ENCODE measurements at regions not wholly inside any gene's neighbourhood (a gene's known extent, or its start where the extent isn't known, plus 50 kb on each side); places are given as distances from the start of the nearest gene placed in this dataset.

- no peak overlapping the region for H3K4me3 Mint-ChIP-seq
- no peaks in the 10 kb centered on the region for H3K36me3 Mint-ChIP-seq (ENCODE audit: low read depth)
- H3K9me3 Mint-ChIP-seq = peaks cover 6% of the 10 kb centered on the region
- H3K27ac Mint-ChIP-seq = no peak overlapping the region
- peaks cover 22% of the 10 kb centered on the region for H3K27me3 Mint-ChIP-seq
- H3K4me1 Mint-ChIP-seq = no peaks in the 10 kb centered on the region
- ATAC-seq (replicated peaks) = no peak
Observed at GRCh38 chr2:240336820-240337427, 98.5 kb upstream of the GPC1 start.

GRCh38 chr2:240338274-240338673 lies 97.2 kb upstream of the GPC1 start:
- peaks cover 20% of the 10 kb centered on the region for H3K27me3 Mint-ChIP-seq
- no peak overlapping the region for H3K4me3 Mint-ChIP-seq
- H3K36me3 Mint-ChIP-seq (ENCODE audit: low read depth) = no peaks in the 10 kb centered on the region
- no peaks in the 10 kb centered on the region for H3K9me3 Mint-ChIP-seq
- H3K27ac Mint-ChIP-seq = no peak overlapping the region
- H3K4me1 Mint-ChIP-seq = no peaks in the 10 kb centered on the region
- no peak for ATAC-seq (replicated peaks)

GRCh38 chr2:240339411-240340360 lies 95.8 kb upstream of the GPC1 start:
- Mint-ChIP-seq H3K9me3 (no peaks in the 10 kb centered on the region), H3K4me3 (no peak overlapping the region), H3K27ac (no peak overlapping the region), H3K36me3 (ENCODE audit: low read depth) (no peaks in the 10 kb centered on the region), H3K4me1 (no peaks in the 10 kb centered on the region), H3K27me3 (peaks cover 16% of the 10 kb centered on the region)
- ATAC-seq (replicated peaks) = no peak

GRCh38 chr2:240340361-240340761 lies 95.1 kb upstream of the GPC1 start:
- no peak overlapping the region for H3K27ac Mint-ChIP-seq
- H3K4me3 Mint-ChIP-seq = no peak overlapping the region
- H3K27me3 Mint-ChIP-seq = peaks cover 11% of the 10 kb centered on the region
- no peaks in the 10 kb centered on the region for H3K36me3 Mint-ChIP-seq (ENCODE audit: low read depth)
- no peaks in the 10 kb centered on the region for H3K9me3 Mint-ChIP-seq
- H3K4me1 Mint-ChIP-seq = no peaks in the 10 kb centered on the region
- ATAC-seq (replicated peaks) = no peak

- Mint-ChIP-seq H3K27me3 (peaks cover 8% of the 10 kb centered on the region), H3K4me3 (no peak overlapping the region), H3K9me3 (no peaks in the 10 kb centered on the region), H3K4me1 (no peaks in the 10 kb centered on the region), H3K36me3 (ENCODE audit: low read depth) (no peaks in the 10 kb centered on the region), H3K27ac (no peak overlapping the region)
- ATAC-seq (replicated peaks) = no peak
Observed at GRCh38 chr2:240341064-240341463, 94.4 kb upstream of the GPC1 start.

GRCh38 chr2:240343548-240343947 lies 91.9 kb upstream of the GPC1 start:
- ATAC-seq (replicated peaks) = no peak
- no peaks in the 10 kb centered on the region for H3K36me3 Mint-ChIP-seq (ENCODE audit: low read depth)

GRCh38 chr2:240344904-240345303 lies 90.6 kb upstream of the GPC1 start:
- no peaks in the 10 kb centered on the region for H3K36me3 Mint-ChIP-seq (ENCODE audit: low read depth)
- no peak for ATAC-seq (replicated peaks)
- no peak overlapping the region for H3K27ac Mint-ChIP-seq
- no peaks in the 10 kb centered on the region for H3K4me1 Mint-ChIP-seq
- H3K4me3 Mint-ChIP-seq = no peak overlapping the region
- H3K9me3 Mint-ChIP-seq = no peaks in the 10 kb centered on the region
- H3K27me3 Mint-ChIP-seq = no peaks in the 10 kb centered on the region

More at GRCh38 chr2:240343548-240343947, 91.9 kb upstream of the GPC1 start:
- H3K9me3 Mint-ChIP-seq = no peaks in the 10 kb centered on the region
- H3K27me3 Mint-ChIP-seq = no peaks in the 10 kb centered on the region
- no peaks in the 10 kb centered on the region for H3K4me1 Mint-ChIP-seq
- H3K27ac Mint-ChIP-seq = no peak overlapping the region
- H3K4me3 Mint-ChIP-seq = no peak overlapping the region

DNA sequence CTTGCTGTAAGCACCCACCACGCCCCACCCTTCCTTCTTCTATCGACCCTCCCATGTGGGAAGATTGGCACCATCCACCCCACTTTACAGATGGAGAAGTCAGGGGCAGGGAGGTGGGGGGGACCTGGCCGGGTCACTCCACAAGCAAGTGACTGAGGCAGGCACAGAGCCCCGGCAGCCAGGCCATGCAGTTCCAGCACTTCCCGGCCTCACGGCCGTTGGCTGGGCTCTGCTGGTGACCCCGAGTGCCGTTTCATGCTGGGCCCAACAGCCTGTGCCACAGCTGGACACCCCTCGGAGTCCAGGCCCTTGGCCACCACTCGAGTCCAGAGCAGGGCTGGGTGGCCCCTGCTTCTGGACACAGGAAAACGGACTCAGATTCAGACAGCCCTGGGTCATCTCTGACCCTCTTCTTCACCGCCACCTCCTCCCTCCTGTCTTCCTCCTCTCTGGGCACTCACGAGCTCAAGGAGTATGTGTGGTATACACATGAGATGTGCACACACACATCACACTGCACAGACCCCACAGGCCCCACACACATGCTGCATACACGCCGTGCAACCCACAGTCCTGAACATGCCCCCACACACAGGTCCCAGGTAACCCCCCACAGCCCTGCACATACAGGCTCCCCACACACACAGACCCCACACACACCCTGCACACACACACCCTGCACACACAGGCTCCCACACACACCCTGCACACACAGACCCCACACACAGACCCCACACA lies 89.3 kb upstream of the GPC1 start:
- Mint-ChIP-seq H3K27me3 (peaks cover 4% of the 10 kb centered on the region), H3K9me3 (no peaks in the 10 kb centered on the region), H3K4me1 (no peaks in the 10 kb centered on the region), H3K27ac (no peak overlapping the region), H3K4me3 (no peak overlapping the region), H3K36me3 (ENCODE audit: low read depth) (no peaks in the 10 kb centered on the region)
- ATAC-seq (replicated peaks) = no peak

GRCh38 chr2:240346753-240347372 lies 88.6 kb upstream of the GPC1 start:
- no peaks in the 10 kb centered on the region for H3K36me3 Mint-ChIP-seq (ENCODE audit: low read depth)
- ATAC-seq (replicated peaks) = no peak
- no peak overlapping the region for H3K27ac Mint-ChIP-seq
- no peaks in the 10 kb centered on the region for H3K9me3 Mint-ChIP-seq
- peaks cover 4% of the 10 kb centered on the region for H3K27me3 Mint-ChIP-seq
- no peak overlapping the region for H3K4me3 Mint-ChIP-seq
- no peaks in the 10 kb centered on the region for H3K4me1 Mint-ChIP-seq

- Mint-ChIP-seq H3K27ac (no peak overlapping the region), H3K4me1 (no peaks in the 10 kb centered on the region), H3K27me3 (peaks cover 4% of the 10 kb centered on the region), H3K36me3 (ENCODE audit: low read depth) (no peaks in the 10 kb centered on the region), H3K4me3 (no peak overlapping the region), H3K9me3 (no peaks in the 10 kb centered on the region)
- no peak for ATAC-seq (replicated peaks)
Observed at GRCh38 chr2:240347373-240347940, 88.0 kb upstream of the GPC1 start.

- H3K27ac Mint-ChIP-seq = no peak overlapping the region
- H3K27me3 Mint-ChIP-seq = peaks cover 4% of the 10 kb centered on the region
- no peaks in the 10 kb centered on the region for H3K4me1 Mint-ChIP-seq
- ATAC-seq (replicated peaks) = no peak
- H3K4me3 Mint-ChIP-seq = no peak overlapping the region
- H3K36me3 Mint-ChIP-seq (ENCODE audit: low read depth) = no peaks in the 10 kb centered on the region
- H3K9me3 Mint-ChIP-seq = no peaks in the 10 kb centered on the region
Observed at GRCh38 chr2:240347949-240348500, 87.4 kb upstream of the GPC1 start.

DNA sequence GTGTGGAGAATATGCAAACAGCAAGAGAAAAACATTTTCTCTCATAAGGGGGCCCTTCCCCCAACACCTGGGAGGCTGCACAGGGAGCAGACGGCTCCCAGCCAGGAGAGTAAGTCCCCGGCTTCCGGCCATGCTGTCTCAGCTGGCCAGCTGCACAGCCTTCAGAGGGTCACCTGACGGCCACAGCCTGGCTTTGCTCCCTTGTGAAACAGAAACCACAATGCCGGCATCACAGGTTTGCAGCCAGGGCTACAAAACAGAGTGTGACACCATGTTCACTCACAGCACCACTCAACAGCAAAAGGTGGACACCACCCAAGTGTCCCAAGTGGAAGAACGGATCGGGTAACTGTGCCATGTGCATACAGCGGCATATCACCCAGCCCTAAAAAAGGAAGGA lies 86.9 kb upstream of the GPC1 start:
- H3K4me1 Mint-ChIP-seq = no peaks in the 10 kb centered on the region
- no peaks in the 10 kb centered on the region for H3K9me3 Mint-ChIP-seq
- no peak overlapping the region for H3K27ac Mint-ChIP-seq
- no peak for ATAC-seq (replicated peaks)
- peaks cover 4% of the 10 kb centered on the region for H3K27me3 Mint-ChIP-seq
- no peak overlapping the region for H3K4me3 Mint-ChIP-seq
- no peaks in the 10 kb centered on the region for H3K36me3 Mint-ChIP-seq (ENCODE audit: low read depth)

DNA sequence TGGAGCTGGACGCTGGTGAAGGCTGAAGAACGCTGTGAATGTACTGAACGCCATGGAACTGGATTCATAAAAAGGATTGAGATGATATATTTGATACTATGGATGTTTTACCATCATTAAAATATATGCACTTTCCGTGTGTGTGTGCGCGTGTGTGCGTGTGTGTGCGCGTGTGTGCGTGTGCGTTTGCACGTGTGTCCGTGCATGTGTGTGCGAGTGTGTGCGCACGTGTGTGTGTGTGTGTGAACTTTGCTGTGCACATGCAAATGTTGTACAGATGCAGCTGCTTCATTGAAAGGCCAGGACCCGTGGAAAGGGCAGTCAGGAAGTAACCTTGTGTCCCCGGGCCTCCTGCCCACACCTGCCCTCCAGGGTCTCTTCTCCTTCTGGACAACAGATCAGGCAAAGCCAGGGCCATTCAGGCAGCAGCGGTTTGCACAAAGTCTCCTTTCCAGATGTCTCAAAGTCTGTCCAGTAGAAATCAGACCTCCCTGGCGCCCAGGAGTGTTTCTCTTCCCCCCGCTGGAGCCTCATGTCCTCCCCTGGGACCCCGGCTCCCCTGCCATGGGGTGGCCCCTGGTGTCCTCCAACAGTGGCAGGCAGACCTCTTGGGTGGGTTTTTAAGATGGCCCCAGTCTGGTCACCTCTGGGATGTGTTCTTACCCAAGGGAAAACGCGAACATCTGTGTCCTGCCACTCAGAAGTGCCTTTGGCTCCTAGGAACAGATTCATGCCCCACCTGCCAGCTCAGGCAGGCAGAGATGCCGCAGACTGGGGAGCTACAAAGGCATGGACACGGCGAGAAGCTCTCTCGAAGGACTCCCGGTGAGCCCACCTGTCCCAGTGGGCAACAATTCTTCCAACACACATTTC lies 86.1 kb upstream of the GPC1 start:
- Mint-ChIP-seq H3K27ac (no peak overlapping the region), H3K4me1 (no peaks in the 10 kb centered on the region), H3K36me3 (ENCODE audit: low read depth) (no peaks in the 10 kb centered on the region), H3K4me3 (no peak overlapping the region), H3K27me3 (peaks cover 8% of the 10 kb centered on the region), H3K9me3 (no peaks in the 10 kb centered on the region)
- ATAC-seq (replicated peaks) = no peak
